GM19467 (cell line): ENCODE measurements at regions not wholly inside any gene's neighbourhood (a gene's known extent, or its start where the extent isn't known, plus 50 kb on each side); places are given as distances from the start of the nearest gene placed in this dataset.

ENCODE experiments used
- ATAC-seq: cut with Tn5 transposase; IDR thresholded peaks from one replicate; pipeline ENCODE4 v1.9.1; 2021; ENCODE audit warnings: mild to moderate bottlenecking, moderate library complexity; ENCODE audit not compliant: unreplicated experiment

DNA sequence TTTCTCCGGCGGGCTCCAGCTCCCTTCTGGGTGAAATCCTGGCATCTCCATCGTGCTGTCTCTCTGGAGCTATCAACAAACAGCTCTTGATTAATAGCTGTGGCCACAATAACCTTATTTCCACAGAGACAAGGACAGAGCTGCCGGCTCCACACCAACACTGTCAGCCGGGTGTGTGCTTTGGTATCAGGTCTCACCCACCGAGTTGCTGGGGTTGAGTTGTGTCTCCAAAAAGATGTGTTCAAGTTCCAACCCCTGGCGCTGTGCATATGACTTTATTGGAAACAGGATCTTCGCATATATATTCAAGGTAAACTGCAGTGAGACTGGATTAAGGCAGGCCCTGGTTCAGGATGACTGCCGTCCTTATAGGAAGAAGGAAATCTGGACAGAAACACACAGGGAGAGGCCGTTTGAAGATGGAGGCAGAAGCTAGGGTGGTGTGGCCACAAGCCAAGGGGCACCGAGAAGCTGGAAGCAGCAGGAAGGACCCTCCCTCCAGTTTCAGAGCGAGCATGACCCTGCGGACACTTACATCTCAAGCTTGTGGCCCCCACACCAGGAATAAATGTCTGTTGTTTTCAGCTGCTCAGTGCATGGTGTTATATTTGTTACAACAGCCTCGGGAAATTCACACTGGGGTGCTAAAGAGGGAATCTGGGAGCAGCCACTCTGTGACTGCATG lies 88.4 kb upstream of the TMPRSS2 start:
- no peak for ATAC-seq

DNA sequence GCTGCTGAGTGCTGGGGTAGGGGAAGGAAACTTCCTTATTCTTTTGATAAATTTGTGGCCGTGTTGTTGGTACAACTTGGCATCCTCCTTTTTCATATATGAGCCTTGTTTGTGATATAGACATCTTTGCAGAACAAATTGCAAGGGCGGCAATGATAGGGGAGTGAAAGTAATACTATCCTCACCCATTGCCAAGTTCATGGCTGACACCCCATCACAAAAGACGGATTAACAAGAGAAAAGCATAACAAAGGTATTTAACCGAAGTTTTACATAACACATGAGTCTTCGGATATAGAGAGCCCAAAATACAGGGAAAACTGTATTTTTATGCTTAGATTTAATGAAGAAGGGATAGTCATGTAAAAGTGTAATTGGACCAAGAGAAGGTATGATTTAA lies 86.3 kb upstream of the TMPRSS2 start:
- ATAC-seq, result no peak

DNA sequence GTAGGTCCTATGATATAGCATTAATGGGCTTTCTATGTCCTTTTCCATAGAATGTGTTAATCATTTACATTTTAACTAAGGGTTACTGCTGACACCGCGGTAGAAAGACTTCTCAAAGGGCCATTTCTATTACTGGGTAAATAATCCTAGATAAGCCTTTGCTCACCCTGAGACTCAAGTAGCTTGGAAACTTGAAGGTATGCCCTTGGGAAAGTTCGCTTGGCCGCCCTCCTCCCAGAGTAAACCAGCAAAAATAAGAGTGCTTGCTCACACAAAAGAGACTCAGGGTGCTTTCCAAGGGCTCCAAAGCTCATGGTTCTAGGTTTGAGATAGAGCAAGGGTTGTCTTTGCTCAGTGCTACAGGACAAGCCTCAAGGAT lies 85.8 kb upstream of the TMPRSS2 start:
- no peak for ATAC-seq

DNA sequence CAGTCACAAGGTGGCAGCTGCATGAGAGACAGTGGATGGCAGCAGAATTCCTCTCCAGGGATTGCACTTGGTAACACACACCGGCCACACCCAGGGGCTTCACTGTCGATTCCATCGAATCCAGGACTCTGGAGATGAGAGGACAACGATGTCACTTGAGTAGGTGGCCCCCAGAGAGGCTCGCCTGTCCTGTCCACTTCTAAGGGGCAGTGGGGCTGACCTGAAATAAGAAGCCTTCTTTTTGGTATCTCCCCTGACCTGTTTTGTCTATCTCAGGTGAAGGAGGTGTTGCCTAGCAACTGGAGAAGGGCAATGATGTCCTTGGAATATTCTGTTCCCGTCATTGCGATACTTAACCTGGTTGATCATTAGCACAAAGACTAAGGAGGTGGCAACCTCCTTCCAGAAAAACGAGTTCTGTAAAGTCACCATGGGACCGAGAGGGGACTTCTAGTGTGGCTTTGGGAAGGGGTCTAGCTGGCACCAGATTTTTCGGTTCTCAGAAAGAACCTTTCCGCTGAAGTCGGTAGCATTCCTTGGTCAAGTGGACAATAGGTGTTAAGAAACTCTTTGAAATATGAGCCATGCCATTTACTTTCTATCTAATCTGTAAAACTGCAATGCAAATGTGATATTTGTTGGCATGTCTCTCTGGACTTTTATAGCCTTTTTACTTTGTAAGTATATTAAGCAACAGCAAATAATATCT lies 85.2 kb upstream of the TMPRSS2 start:
- no peak for ATAC-seq

DNA sequence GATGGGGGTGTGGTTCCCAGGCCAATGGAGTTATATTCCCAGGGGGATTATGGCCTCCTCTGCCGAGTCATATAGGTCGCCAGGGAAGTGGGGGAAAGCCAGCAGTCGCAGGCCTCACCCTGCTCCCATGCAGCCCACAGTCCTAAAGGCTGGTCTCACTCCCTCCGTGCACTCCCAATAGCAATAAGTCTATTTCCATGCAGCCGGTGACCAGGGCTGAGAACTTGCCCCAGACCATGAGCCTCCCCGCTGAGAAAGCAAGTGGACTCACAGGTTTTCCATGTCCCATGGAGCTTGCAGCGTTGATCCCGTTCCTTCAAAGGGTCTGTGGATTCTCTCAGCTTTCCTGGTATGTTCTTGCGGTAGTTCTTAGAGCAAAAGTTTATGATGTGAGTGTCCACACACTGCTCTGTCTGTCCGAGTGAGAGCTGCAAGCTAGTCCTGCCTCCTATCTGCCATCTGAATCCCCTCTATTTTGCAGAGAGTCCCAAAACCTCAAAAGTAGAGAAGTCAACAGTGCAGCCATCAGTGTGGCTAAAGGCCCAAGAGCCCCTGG lies 81.7 kb upstream of the TMPRSS2 start:
- ATAC-seq, result no peak

DNA sequence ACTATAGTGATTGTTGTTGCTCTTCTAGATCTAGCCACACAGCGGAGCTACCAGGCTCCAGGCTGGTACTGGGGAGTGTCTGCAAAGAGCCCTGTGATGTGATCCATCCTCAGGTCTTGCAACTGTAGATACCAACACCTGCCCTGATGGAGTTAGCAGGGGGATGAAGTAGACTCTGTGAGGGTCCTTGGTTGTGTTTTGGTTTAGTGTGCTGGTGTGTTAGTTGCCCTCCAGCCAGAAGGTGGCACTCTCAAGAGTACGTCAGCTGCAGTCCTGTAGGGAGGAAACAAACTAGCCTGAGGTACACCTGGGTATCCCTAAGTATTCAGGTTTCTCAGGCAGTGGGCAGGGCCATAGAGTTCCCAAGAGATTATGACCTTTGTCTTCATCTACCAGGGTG lies 81.2 kb upstream of the TMPRSS2 start:
- ATAC-seq, result no peak

DNA sequence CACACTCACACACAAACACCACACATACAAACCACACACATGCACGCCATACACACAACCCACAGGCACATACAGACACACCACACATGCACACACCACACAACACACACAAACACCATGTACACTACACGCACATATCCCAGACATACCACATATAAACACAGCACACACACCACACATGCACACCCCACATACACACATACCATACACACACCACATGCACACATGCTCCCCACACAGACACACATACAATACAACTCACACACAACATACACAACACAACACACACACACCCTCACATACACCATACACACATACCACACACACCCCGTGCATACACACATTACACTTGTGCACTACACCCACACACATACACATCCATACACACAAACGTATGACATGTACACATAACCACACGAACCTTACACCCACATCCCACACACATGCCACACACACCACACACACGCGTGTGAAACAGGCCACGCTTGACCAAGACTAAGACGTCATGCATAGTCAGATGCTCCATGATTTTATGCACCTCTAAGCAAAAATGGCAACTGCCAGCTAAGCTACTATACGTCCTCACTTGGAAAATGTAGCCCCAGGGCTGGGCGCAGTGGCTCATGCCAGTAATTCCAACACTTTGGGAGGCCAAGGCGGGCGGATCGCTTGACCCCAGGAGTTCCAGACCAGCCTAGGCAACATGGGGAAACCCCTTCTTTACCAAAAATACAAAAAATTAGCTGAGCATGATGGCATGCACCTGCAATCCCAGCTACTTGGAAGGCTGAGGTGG lies 77.4 kb upstream of the TMPRSS2 start:
- no peak for ATAC-seq

DNA sequence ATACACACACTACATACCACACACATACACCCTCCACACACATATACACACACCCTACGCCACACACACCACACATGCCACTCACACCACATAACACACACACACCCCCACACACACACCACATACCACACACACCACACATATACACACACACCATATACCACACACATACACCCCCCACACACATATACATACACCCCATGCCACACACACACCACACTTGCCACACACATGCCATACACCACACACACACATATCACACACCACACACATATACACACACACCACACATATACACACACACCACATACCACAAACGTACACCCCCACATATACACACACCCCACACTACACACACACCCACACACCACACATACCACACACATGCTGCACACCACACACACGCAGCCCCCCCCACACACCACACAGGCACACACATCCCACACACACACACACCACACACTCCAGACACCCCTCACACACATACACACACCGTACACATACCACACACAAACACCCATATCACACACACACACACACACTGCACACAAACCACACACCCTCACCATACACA lies 76.7 kb upstream of the TMPRSS2 start:
- no peak for ATAC-seq

DNA sequence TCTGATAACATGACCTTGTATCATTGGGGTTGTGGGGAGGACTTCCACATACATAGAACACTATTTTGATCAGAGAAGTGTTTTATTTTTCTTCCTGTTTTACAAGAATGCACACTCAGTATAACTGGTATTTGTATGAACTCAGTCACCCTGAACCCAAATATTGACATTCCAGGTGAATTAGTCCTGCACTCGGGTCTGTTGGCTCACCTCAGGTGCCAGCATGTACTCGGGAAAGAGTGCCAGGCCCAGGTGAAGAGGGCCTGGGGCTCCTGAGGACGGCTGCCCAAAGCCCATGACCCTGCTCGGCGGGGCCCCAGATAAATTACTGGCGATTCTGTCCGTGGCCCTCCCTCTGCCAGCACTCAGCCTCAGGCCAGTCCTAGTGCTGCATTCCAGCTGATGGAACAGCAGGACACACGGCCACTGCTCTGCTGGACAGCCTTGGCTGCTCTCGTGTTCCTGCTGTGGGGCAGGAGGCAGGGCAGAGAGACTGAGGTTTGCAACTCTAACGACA lies 75.4 kb upstream of the TMPRSS2 start:
- no peak for ATAC-seq

DNA sequence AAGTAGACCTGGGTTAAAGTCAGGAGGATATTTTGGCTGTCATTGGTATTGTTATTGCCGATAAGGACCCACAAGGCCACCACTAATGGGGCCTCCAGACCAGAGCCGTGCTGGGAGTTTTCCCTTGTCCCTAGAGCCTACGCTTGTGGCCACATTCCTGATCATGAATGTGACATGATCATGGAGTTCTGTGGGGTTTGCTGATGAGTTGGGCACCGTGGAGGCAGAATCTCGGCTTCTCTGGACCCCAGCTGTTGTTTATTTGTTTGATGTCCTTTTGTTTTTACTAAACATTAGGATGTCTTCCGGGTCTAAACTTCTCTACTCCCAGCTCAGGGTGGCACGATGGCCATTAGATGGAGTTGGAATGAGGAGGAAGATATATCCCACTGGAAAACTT lies 74.9 kb upstream of the TMPRSS2 start:
- no peak for ATAC-seq

DNA sequence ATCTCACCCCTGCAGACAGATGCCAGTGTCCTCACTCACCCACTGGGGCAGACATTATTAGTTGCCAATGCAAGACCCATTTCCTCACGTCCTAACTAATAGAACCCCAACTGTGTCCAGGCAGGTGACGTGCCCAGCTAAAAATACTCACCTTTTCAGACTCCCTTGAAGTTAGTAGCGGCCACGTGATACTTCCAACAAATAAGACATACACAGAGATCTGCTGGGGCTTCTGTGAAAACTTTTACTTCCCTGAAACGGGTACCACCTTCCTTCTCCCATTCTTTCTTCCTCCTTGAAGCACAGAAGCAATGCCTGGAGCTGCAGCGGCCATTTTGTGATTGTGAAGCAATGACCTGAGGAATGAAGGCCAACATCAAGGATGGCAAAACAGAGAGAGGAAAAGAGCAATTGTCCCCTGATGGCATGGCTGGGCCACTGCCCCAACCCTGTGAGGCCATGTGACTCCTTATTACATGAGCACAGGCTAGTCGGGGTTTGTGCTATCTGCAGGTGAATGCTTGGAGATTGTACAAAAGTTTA lies 74.4 kb upstream of the TMPRSS2 start:
- ATAC-seq, result no peak

DNA sequence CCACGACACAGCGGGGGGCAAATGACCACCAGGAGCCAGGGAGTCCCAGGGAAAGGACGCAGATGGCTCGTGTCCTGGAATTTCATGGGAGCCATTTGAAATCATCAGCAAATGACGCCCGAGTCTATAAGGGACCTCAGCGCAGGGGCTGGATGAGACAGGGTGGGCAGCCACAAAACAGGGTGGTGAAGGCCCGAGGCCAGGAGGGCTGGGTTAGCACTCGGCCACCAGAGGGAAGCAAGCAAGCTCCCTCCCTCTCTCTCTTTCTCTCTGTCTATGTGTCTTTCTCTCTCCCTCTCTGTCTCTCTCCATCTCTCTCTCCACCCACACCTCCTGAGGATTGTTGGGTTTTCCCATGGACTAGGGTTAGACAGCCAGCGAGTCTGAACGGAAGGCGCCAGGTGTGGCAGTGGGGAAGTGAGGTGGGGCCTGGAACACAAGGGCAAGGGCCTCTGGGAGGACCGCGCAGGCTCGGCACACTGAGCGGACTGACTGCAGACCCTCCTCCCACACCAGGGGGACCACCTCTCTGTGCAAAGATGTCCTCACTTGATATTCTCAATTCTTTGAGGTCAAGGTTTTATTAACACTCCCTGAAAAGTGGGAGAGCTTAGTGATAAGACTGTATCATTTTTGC lies 73.8 kb upstream of the TMPRSS2 start:
- ATAC-seq, result no peak

DNA sequence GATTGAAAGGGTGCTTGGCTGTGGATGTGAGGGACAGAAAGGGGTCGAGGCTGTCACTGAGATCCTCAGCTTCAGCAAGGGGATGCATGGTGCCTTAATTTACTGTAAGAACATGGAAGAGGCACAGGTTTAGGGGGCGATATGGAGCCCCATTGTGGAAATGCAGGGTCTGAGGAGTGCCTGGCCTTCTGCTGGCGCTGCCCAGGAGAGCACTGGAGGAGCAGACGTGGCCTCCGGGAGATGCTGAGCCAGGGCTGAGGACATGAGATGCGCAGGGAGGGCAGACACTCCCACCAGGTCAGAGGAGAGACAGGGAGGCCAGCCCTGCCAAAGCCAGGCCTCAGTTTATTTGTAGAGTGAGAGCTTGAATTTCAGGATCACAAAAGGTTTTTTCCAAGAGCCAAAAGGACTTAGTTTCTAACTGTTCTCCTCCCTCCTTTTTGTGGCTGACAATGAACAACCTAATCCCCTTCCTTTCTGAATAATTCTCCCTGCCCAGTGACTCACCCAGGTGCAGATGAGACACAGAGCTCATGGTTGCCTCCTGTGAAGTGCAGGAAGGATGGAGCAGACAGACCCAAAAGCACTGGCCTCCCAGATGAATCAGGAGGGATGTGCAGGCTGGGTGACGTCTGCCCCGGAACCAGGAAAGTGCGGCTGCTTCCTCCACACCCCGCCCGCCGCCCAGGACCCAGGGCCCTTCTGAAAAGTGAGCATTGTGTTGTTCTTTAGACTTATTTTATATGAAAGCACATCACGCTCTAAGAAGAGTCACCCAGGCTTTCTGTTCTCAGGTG lies 73.0 kb upstream of the TMPRSS2 start:
- no peak for ATAC-seq

DNA sequence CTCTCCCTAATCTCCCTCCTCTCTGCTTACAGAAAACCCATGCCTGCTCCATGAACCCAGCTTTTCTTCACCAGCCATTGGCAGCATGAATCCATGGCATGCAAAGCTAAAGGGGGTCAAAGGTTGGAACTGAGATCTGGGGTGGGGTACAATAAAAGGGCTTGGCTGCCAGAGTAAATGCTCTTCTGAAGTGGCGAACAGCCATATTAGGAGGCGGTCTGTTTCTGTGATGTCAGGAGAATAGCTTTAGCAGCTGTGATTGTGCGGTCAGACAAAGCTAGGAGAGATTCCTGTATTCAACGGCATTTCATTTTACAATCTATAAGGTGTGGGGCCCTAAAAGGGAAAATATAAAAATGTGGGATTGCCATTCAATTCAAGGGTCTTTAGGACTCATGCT lies 71.7 kb upstream of the TMPRSS2 start:
- no peak for ATAC-seq

DNA sequence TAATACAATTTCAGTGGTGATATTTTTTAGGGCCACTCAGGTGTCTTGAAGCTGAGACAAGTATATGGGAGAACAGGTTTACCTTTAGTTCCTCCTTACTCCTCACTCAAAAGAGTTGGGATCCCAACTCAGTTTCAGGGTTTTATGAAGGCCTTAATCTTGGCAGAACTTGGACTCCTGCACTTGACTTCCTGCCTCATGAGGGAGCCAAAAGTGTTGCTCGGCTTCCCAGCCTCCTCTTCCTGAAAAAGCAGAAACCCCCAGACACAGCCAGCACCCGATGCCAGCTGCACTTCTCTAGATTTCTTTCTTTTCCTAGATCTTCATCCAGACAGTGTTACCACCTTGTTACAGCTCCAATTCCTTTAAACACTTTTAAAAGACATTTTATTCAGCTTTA lies 70.8 kb upstream of the TMPRSS2 start:
- no peak for ATAC-seq

DNA sequence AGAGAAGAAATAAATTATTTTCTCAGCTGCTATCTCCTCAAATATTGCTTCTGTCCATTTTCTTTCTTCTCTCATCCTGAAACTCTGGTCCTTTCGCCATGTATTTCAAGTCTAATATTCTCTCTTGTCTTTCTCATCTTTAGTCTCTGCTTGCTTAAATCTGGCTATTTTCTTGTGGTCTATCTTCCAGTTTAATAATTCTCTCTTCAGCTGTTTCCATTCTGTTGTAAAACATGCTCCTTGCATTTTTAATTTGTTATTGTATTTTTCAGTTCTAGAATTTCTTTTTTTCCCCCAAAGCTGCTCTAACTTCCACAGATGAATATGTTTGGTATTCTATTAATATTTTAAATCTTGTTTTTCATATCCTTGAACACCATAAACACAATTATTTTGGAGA lies 70.1 kb upstream of the TMPRSS2 start:
- ATAC-seq, result no peak

DNA sequence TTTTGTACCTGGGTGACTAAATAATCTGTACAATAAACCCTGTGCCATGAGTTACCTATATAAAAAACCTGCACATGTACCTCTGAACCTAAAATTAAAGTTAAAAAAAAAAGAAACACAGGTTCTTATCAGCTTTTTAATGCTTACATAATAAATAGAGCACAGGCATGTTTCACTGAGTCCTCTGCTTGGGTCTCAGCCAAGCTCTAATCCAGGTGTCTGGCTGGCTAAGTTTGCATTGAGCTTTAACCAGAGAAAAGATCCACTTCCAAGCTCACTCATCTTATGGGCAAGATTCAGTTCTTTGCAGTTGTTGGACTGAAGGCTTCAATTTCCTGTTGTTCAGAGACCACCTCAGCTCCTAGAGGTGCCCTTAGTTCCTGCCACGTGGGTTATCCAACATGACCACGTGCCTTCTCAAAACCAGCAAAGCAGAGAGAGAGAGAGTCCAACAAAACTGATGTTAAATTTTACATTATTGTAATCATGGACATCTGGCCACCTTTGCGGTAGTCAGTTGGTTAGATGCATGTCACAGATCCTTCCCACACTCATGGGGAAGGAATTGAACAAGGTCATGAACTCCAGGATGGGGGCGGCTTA lies 68.2 kb upstream of the TMPRSS2 start:
- ATAC-seq, result no peak

DNA sequence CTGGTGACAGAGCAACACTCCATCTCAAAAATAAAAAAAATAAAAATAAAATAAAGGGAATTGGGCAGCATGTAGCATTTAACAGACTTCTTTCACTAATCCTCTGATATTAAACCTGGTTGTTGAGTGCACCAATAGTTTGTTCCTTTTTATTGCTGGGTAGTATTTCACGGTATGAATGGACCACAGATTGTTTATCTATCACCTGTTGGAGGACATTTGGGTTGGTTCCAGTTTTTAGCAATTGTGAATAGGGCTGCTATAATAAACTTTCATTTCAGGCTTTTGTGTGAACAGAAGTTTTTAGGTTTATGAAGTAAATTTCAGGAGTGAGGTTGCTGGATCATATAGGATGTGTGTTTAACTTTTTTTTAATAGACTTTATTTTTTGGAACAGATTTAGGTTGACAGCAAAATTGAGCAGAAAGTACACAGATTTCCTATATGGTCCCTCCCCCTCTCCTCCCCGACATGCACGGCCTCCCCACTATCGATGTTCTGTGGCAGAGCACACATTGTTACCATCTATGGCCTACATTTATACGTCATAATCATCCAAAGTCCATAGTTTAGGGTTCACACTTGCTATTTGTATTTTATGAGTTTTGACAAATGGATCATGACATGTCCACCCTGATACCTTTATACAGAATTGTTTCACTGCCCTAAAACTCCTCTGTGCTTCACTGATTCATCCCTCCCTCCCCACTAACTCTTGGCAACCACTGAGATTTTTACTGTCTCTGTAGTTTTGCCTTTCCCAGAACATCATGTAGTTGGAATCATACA lies 66.1 kb upstream of the TMPRSS2 start:
- ATAC-seq, result no peak
